ENCODE measurements at regions not wholly inside any gene's neighbourhood (a gene's known extent, or its start where the extent isn't known, plus 50 kb on each side); places are given as distances from the start of the nearest gene placed in this dataset.

GRCh38 chr20:6678101-6678500 is 89.4 kb upstream of the BMP2 start:
- H3K23ac ChIP-seq (ENCODE audit: insufficient read length) = no peak overlapping the region
- no peaks in the 10 kb centered on the region for H3K27me3 ChIP-seq (replicated peaks in 1 of 4; ENCODE audit: control insufficient read depth in 3 of 4, extremely low read depth in 1 of 4, insufficient read depth in 3 of 4, low read length in 3 of 4)
- H3K9ac ChIP-seq (replicated peaks in 1 of 4; ENCODE audit: extremely low read depth in 1 of 4, low read depth in 3 of 4, low read length in 3 of 4) = no peak overlapping the region
- H3K79me2 ChIP-seq (ENCODE audit: control insufficient read depth in 1 of 2, insufficient read depth in 2 of 2, low read length in 2 of 2) = no peaks in the 10 kb centered on the region
- no peak overlapping the region for H4K5ac ChIP-seq (ENCODE audit: insufficient read length, low read depth, low read length)
- POLR2A ChIA-PET (ENCODE audit: partially characterized antibody) = no interaction called here
- no peaks in the 10 kb centered on the region for H3K23me2 ChIP-seq (ENCODE audit: low read depth, low read length)
- H3K4me2 ChIP-seq (ENCODE audit: insufficient read depth in 1 of 2, low read depth in 2 of 2, low read length in 2 of 2) = no peak overlapping the region
- no peaks in the 10 kb centered on the region for H3K36me3 ChIP-seq (ENCODE audit: control insufficient read depth in 2 of 4, insufficient read depth in 4 of 4, low read length in 3 of 4)
- FAIRE-seq (no peak), DNase-seq (ENCODE audit: low read depth in 1 of 2, low spot score in 2 of 2) (no peak)
- no peak overlapping the region for H3K27ac ChIP-seq (ENCODE audit: low read depth, low read length)
- H2AFZ ChIP-seq (ENCODE audit: low read length) = no peak overlapping the region
- H3K56ac ChIP-seq (replicated peaks; ENCODE audit: insufficient read length, low read depth, low read length) = no peak overlapping the region
- H2BK12ac ChIP-seq (ENCODE audit: low read depth, low read length) = no peak overlapping the region
- CTCF ChIA-PET (ENCODE audit: partially characterized antibody) = no interaction called here
- H4K20me1 ChIP-seq (replicated peaks in 1 of 2; ENCODE audit: control insufficient read depth in 1 of 2, insufficient read depth in 2 of 2, low read length in 2 of 2) = no peaks in the 10 kb centered on the region
- H3K18ac ChIP-seq (ENCODE audit: extremely low read depth, low read length) = no peak overlapping the region
- no peak overlapping the region for H4K8ac ChIP-seq (ENCODE audit: extremely low read depth, insufficient read depth, low read length)
- H2AK5ac ChIP-seq (ENCODE audit: low read depth, low read length) = no peak overlapping the region
- no peaks in the 10 kb centered on the region for H3K4me1 ChIP-seq (replicated peaks in 1 of 4; ENCODE audit: control insufficient read depth in 3 of 4, insufficient read depth in 4 of 4, low read length in 3 of 4)
- H3K4me3 ChIP-seq (ENCODE audit: extremely low read depth in 1 of 4, insufficient read depth in 2 of 4, low read depth in 3 of 4, low read length in 4 of 4) = no peak overlapping the region
- no peaks in the 10 kb centered on the region for H3K9me3 ChIP-seq (ENCODE audit: insufficient read depth in 2 of 2, low read depth in 1 of 2, low read length in 1 of 2)
- TF ChIP-seq RXRA (IDR thresholded peaks at IDR 0.05; ENCODE audit: insufficient read depth, low read depth, low read length) (no peak), SRF (IDR thresholded peaks at IDR 0.05; ENCODE audit: low read depth, low read length) (no peak), SIN3A (conservative IDR thresholded peaks at IDR 0.05 in 1 of 2, IDR thresholded peaks at IDR 0.05 in 1 of 2; ENCODE audit: low read depth in 1 of 2, low read length in 2 of 2) (no peak), EGR1 (IDR thresholded peaks at IDR 0.05; ENCODE audit: borderline replicate concordance, low read depth, low read length) (no peak), SP2 (IDR thresholded peaks at IDR 0.05; ENCODE audit: low read length) (no peak), POLR2A (IDR thresholded peaks at IDR 0.05; ENCODE audit: control extremely low read depth in 1 of 2, low read depth in 2 of 2, low read length in 2 of 2) (no peak), CHD1 (IDR thresholded peaks at IDR 0.05; ENCODE audit: low read depth, low read length) (no peak), EZH2 (IDR thresholded peaks at IDR 0.05; ENCODE audit: low read depth, low read length, severe bottlenecking) (no peak), TEAD4 (IDR thresholded peaks at IDR 0.05; ENCODE audit: low read depth, low read length) (no peak), BRCA1 (IDR thresholded peaks at IDR 0.05; ENCODE audit: low read depth, low read length) (no peak), KDM5A (IDR thresholded peaks at IDR 0.05; ENCODE audit: low read length) (no peak), TAF1 (IDR thresholded peaks at IDR 0.05; ENCODE audit: low read depth, low read length) (no peak), E2F6 (IDR thresholded peaks at IDR 0.05) (no peak)
- no peak overlapping the region for H2BK5ac ChIP-seq (ENCODE audit: low read depth, low read length)
- no peak overlapping the region for H2BK20ac ChIP-seq (ENCODE audit: low read length)
- WGBS, 2 experiments (ENCODE audit: extremely low coverage in 1 of 2, insufficient coverage in 1 of 2, insufficient read length in 1 of 2, insufficient replicate concordance in 2 of 2, low coverage in 1 of 2, low lambda C conversion rate in 2 of 2, missing lambda C conversion rate in 1 of 2) = 93% methylated on average over 1 of the region's 1 CpG; no CpG with 5 or more reads in 1 of the 2 experiments
- H2BK120ac ChIP-seq (replicated peaks; ENCODE audit: low read depth, low read length) = no peak overlapping the region
- no peak overlapping the region for H2BK15ac ChIP-seq (ENCODE audit: low read length)
- no peaks in the 10 kb centered on the region for H3K79me1 ChIP-seq (ENCODE audit: low read depth, low read length)
- no peak overlapping the region for H4K91ac ChIP-seq (replicated peaks; ENCODE audit: insufficient read length, low read length)
- no peak overlapping the region for H3K14ac ChIP-seq (ENCODE audit: insufficient read length)
- H3K4ac ChIP-seq (replicated peaks; ENCODE audit: insufficient read length, low read depth, low read length) = no peak overlapping the region
